SU-DHL-6 (cell line): ENCODE measurements at regions not wholly inside any gene's neighbourhood (a gene's known extent, or its start where the extent isn't known, plus 50 kb on each side); places are given as distances from the start of the nearest gene placed in this dataset.

Experiments
- H2AFZ ChIP-seq: fragments of 200-600 bp; sonication (generic); 2 replicates; pipeline ENCODE4 v1.6.1; 2014; ENCODE audit warnings: low read depth, mild to moderate bottlenecking, moderate library complexity, mixed read lengths, antibody characterized with exemption, low read length; ENCODE audit not compliant: severe bottlenecking
- H3F3A ChIP-seq: fragments of 200-600 bp; shearing (Covaris generic); 2 replicates; pipeline ENCODE4 v1.6.0; 2016; ENCODE audit warnings: antibody characterized with exemption, mild to moderate bottlenecking; ENCODE audit not compliant: insufficient read depth
- H3K27ac ChIP-seq: fragments of 200-600 bp; sonication (generic); 2 replicates; pipeline ENCODE4 v1.5.1; 2016; ENCODE audit warnings: low read depth, mild to moderate bottlenecking, low read length, moderate library complexity, mixed read lengths
- H3K27me3 ChIP-seq: fragments of 200-600 bp; sonication (generic), shearing (Covaris generic); 2 replicates; pipeline ENCODE4 v1.6.0; 2014; ENCODE audit warnings: mild to moderate bottlenecking, low read length
- H3K36me3 ChIP-seq: fragments of 200-600 bp; sonication (generic); 2 replicates; pipeline ENCODE4 v1.6.1; 2014; ENCODE audit warnings: mild to moderate bottlenecking, low read length, mixed read lengths
- H3K4me2 ChIP-seq: fragments of 300-600, 200-600 bp; shearing (Covaris generic), sonication (generic); 2 replicates; pipeline ENCODE4 v1.6.0; 2014; ENCODE audit warnings: low read length, low read depth, mild to moderate bottlenecking; ENCODE audit not compliant: poor library complexity, severe bottlenecking
- H3K4me3 ChIP-seq: fragments of 200-600 bp; sonication (generic); 2 replicates; pipeline ENCODE4 v1.5.1; 2014; ENCODE audit warnings: antibody characterized with exemption, low read length, mild to moderate bottlenecking, mixed read lengths; ENCODE audit not compliant: insufficient read depth, poor library complexity, severe bottlenecking
- H3K79me2 ChIP-seq: fragments of 200-600 bp; sonication (generic); 2 replicates; pipeline ENCODE4 v1.6.1; 2014; ENCODE audit warnings: mild to moderate bottlenecking, low read length, moderate library complexity; ENCODE audit not compliant: insufficient read depth
- H3K9ac ChIP-seq: fragments of 200-600 bp; sonication (generic); 2 replicates; pipeline ENCODE4 v1.7.0; 2014; ENCODE audit warnings: mild to moderate bottlenecking, low read length
- H3K9me2 ChIP-seq: fragments of 200-600 bp; sonication (generic); replicated peaks from 2 replicates; pipeline ENCODE4 v1.6.1; 2014; ENCODE audit warnings: low read length; ENCODE audit not compliant: insufficient read depth
- H3K9me3 ChIP-seq: fragments of 200-600 bp; sonication (generic); 2 replicates; pipeline ENCODE4 v1.6.1; 2014; ENCODE audit warnings: low read length, mixed read lengths; ENCODE audit not compliant: insufficient read depth
- H4K20me1 ChIP-seq: fragments of 200-600 bp; sonication (generic); 2 replicates; pipeline ENCODE4 v1.6.1; 2014; ENCODE audit warnings: low read depth, mild to moderate bottlenecking, antibody characterized with exemption, low read length, moderate library complexity, mixed read lengths
- EZH2phosphoT487 ChIP-seq: fragments of 200-600 bp; sonication (generic), shearing (Covaris generic); conservative IDR thresholded peaks from 2 replicates; pipeline ENCODE4 v1.6.1; 2018; ENCODE audit warnings: mild to moderate bottlenecking, antibody characterized with exemption, low read length, moderate library complexity, mixed read lengths
- TF ChIP-seq, protein P1 (sequence below): fragments of 200-600 bp; sonication (generic); IDR thresholded peaks from one replicate; pipeline ENCODE4 v1.5.1; 2017; ENCODE audit warnings: antibody characterized with exemption, mild to moderate bottlenecking, low read length, moderate library complexity; ENCODE audit not compliant: insufficient read depth, poor library complexity, severe bottlenecking

DNA sequence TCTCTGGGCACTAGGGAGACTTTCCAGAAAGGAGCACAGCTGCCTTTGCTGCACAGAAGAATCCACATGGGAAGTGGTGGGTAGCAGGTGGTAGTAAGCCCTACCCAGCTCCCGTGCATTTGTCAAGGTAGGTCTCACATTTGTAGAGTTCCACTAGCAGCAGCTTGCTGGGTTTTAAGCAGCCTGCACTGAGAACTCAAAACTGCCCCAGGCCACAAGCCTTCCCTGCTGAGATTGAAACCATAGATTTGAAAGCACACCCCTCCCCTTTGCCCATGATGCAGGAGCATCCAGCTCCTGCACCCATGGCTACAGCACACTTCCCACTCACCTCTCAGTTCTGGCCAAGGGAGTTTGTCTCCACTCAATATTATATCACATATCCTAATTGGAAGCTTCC lies 604.5 kb upstream of the STEAP1 start:
- no peak overlapping the region for H2AFZ ChIP-seq
- no peaks in the 10 kb centered on the region for H3K36me3 ChIP-seq
- no peaks in the 10 kb centered on the region for H3F3A ChIP-seq
- no peak for TF ChIP-seq EZH2phosphoT487
- TF ChIP-seq, protein P1, sequence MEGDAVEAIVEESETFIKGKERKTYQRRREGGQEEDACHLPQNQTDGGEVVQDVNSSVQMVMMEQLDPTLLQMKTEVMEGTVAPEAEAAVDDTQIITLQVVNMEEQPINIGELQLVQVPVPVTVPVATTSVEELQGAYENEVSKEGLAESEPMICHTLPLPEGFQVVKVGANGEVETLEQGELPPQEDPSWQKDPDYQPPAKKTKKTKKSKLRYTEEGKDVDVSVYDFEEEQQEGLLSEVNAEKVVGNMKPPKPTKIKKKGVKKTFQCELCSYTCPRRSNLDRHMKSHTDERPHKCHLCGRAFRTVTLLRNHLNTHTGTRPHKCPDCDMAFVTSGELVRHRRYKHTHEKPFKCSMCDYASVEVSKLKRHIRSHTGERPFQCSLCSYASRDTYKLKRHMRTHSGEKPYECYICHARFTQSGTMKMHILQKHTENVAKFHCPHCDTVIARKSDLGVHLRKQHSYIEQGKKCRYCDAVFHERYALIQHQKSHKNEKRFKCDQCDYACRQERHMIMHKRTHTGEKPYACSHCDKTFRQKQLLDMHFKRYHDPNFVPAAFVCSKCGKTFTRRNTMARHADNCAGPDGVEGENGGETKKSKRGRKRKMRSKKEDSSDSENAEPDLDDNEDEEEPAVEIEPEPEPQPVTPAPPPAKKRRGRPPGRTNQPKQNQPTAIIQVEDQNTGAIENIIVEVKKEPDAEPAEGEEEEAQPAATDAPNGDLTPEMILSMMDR: no peak
- H3K4me2 ChIP-seq: no peak overlapping the region
- H3K27ac ChIP-seq: no peak overlapping the region
- H3K4me3 ChIP-seq: no peak overlapping the region
- no peaks in the 10 kb centered on the region for H3K9me2 ChIP-seq
- H3K27me3 ChIP-seq: no peaks in the 10 kb centered on the region
- no peaks in the 10 kb centered on the region for H4K20me1 ChIP-seq
- H3K9ac ChIP-seq: no peak overlapping the region
- no peaks in the 10 kb centered on the region for H3K9me3 ChIP-seq
- H3K79me2 ChIP-seq: no peaks in the 10 kb centered on the region

DNA sequence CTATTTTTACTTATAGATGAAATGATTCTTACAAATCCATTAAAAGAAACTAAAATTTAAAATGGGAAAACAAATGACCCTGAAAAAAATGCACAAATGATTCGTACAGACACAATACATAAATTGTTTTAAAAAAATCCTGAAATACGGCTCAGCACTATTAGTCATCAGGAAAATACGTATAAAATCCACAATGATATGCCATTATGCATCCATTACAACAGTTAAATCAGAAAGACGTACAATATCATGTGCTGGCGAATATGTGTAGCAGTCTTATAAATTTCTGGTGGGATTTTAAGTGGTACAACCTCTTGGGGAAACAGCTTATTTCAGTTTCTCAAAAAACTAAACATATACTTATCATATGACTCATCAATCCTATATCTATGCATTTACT lies 600.1 kb upstream of the STEAP1 start:
- Histone ChIP-seq H3K4me3 (no peak overlapping the region), H2AFZ (no peak overlapping the region), H3K79me2 (no peaks in the 10 kb centered on the region), H3K9me2 (no peaks in the 10 kb centered on the region), H3K27ac (no peak overlapping the region), H3F3A (no peaks in the 10 kb centered on the region), H3K9ac (no peak overlapping the region), H3K4me2 (no peak overlapping the region), H3K36me3 (no peaks in the 10 kb centered on the region), H4K20me1 (no peaks in the 10 kb centered on the region), H3K9me3 (no peaks in the 10 kb centered on the region), H3K27me3 (no peaks in the 10 kb centered on the region)
- TF ChIP-seq, protein P1: no peak
- no peak for TF ChIP-seq EZH2phosphoT487

DNA sequence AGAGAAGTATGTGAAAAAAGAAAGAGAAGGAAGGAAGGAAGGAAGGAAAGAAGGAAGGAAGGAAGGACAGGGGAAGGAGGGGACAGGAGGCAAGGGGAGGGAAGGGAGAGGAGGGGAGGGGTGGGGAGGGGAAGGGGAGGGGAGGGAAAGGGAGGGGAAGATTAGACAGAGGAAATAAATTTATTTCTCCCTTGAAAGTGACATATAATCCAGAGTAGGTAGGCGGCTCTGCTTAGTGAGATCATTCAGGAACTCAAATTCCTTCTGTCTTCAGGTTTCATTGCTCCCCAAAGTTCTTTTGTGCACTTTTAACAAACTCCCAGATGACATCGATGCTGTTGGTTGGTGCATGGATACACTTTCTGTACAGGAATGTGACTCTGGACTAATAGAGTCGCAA lies 594.7 kb upstream of the STEAP1 start:
- no peaks in the 10 kb centered on the region for H3K9me3 ChIP-seq
- H3K4me2 ChIP-seq: no peak overlapping the region
- no peak overlapping the region for H3K9ac ChIP-seq
- H3K36me3 ChIP-seq: no peaks in the 10 kb centered on the region
- H3F3A ChIP-seq: no peaks in the 10 kb centered on the region
- H3K79me2 ChIP-seq: no peaks in the 10 kb centered on the region
- no peak overlapping the region for H2AFZ ChIP-seq
- H3K27me3 ChIP-seq: no peaks in the 10 kb centered on the region
- no peak for TF ChIP-seq EZH2phosphoT487
- TF ChIP-seq, protein P1: no peak
- no peaks in the 10 kb centered on the region for H4K20me1 ChIP-seq
- H3K4me3 ChIP-seq: no peak overlapping the region
- H3K27ac ChIP-seq: no peak overlapping the region
- H3K9me2 ChIP-seq: no peaks in the 10 kb centered on the region
